Ishikawa (cell line): ENCODE measurements at regions not wholly inside any gene's neighbourhood (a gene's known extent, or its start where the extent isn't known, plus 50 kb on each side); places are given as distances from the start of the nearest gene placed in this dataset.

Source experiments
- CEBPB ChIP-seq: IDR thresholded peaks from 2 replicates; pipeline ENCODE4 v1.6.1; 2012
- CREB1 ChIP-seq: IDR thresholded peaks from 2 replicates; pipeline ENCODE4 v1.6.1; 2012; ENCODE audit warnings: low read depth
- EGR1 ChIP-seq: IDR thresholded peaks from 2 replicates; pipeline ENCODE4 v1.6.1; 2012
- EP300 ChIP-seq: IDR thresholded peaks from 2 replicates; pipeline ENCODE4 v1.6.1; 2012; ENCODE audit warnings: borderline replicate concordance
- FOXM1 ChIP-seq: IDR thresholded peaks from 2 replicates; pipeline ENCODE4 v1.6.1; 2012; ENCODE audit warnings: low read depth, borderline replicate concordance
- MAX ChIP-seq: IDR thresholded peaks from 2 replicates; pipeline ENCODE4 v1.6.1; 2012
- RAD21 ChIP-seq: IDR thresholded peaks from 2 replicates; pipeline ENCODE4 v1.6.1; 2012; ENCODE audit warnings: low read depth
- REST ChIP-seq: IDR thresholded peaks from 2 replicates; pipeline ENCODE4 v1.6.1; 2012; ENCODE audit warnings: low read depth, mild to moderate bottlenecking
- TAF1 ChIP-seq: IDR thresholded peaks from 2 replicates; pipeline ENCODE4 v1.6.1; 2012; ENCODE audit warnings: low read depth, mild to moderate bottlenecking
- TCF12 ChIP-seq: IDR thresholded peaks from 2 replicates; pipeline ENCODE4 v1.6.1; 2012; ENCODE audit warnings: low read depth
- TEAD4 ChIP-seq: IDR thresholded peaks from 2 replicates; pipeline ENCODE4 v1.6.1; 2012
- USF1 ChIP-seq: IDR thresholded peaks from 2 replicates; pipeline ENCODE4 v1.6.1; 2012
- YY1 ChIP-seq: IDR thresholded peaks from 2 replicates; pipeline ENCODE4 v1.6.1; 2012; ENCODE audit warnings: low read depth
- ZBTB7A ChIP-seq: IDR thresholded peaks from 2 replicates; pipeline ENCODE4 v1.6.1; 2012; ENCODE audit warnings: low read depth

GRCh38 chr6:28603891-28604290, 78.2 kb downstream of the GPX5 start:
- TF ChIP-seq TEAD4 (no peak), MAX (no peak), TAF1 (no peak), YY1 (no peak), CREB1 (no peak), REST (no peak), CEBPB (no peak), FOXM1 (no peak), EGR1 (no peak), TCF12 (no peak), EP300 (no peak), USF1 (no peak), RAD21 (no peak), ZBTB7A (no peak)
